ENCODE measurements at regions not wholly inside any gene's neighbourhood (a gene's known extent, or its start where the extent isn't known, plus 50 kb on each side); places are given as distances from the start of the nearest gene placed in this dataset.

- no peak for DNase-seq (ENCODE audit: low read depth)
- TF ChIP-seq CTCF (conservative IDR thresholded peaks at IDR 0.05; ENCODE audit: control insufficient read depth, insufficient read depth, low read depth, low read length) = no peak
- H3K4me3 ChIP-seq (ENCODE audit: control insufficient read depth, low read depth, low read length) = no peak overlapping the region
Observed at GRCh38 chr2:162963156-162963555, 124.6 kb upstream of the KCNH7 start.

GRCh38 chr2:162945785-162946184 is 107.2 kb upstream of the KCNH7 start:
- TF ChIP-seq CTCF (conservative IDR thresholded peaks at IDR 0.05; ENCODE audit: control insufficient read depth, insufficient read depth, low read depth, low read length) = no peak
- H3K4me3 ChIP-seq (ENCODE audit: control insufficient read depth, low read depth, low read length) = no peak overlapping the region
- no peak for DNase-seq (ENCODE audit: low read depth)

- no peak for DNase-seq (ENCODE audit: low read depth)
- H3K4me3 ChIP-seq (ENCODE audit: control insufficient read depth, low read depth, low read length) = no peak overlapping the region
- no peak for TF ChIP-seq CTCF (conservative IDR thresholded peaks at IDR 0.05; ENCODE audit: control insufficient read depth, insufficient read depth, low read depth, low read length)
Observed at GRCh38 chr2:162938387-162938786, 99.8 kb upstream of the KCNH7 start.

GRCh38 chr2:162934191-162934590 is 95.6 kb upstream of the KCNH7 start:
- no peak overlapping the region for H3K4me3 ChIP-seq (ENCODE audit: control insufficient read depth, low read depth, low read length)
- DNase-seq (ENCODE audit: low read depth) = peak; percentile 9
- no peak for TF ChIP-seq CTCF (conservative IDR thresholded peaks at IDR 0.05; ENCODE audit: control insufficient read depth, insufficient read depth, low read depth, low read length)

- TF ChIP-seq CTCF (conservative IDR thresholded peaks at IDR 0.05; ENCODE audit: control insufficient read depth, insufficient read depth, low read depth, low read length) = no peak
- H3K4me3 ChIP-seq (ENCODE audit: control insufficient read depth, low read depth, low read length) = no peak overlapping the region
- no peak for DNase-seq (ENCODE audit: low read depth)
Observed at GRCh38 chr2:162932416-162932815, 93.8 kb upstream of the KCNH7 start.

- no peak for TF ChIP-seq CTCF (conservative IDR thresholded peaks at IDR 0.05; ENCODE audit: control insufficient read depth, insufficient read depth, low read depth, low read length)
- no peak overlapping the region for H3K4me3 ChIP-seq (ENCODE audit: control insufficient read depth, low read depth, low read length)
- peak; percentile 5 for DNase-seq (ENCODE audit: low read depth)
Observed at GRCh38 chr2:162929571-162929970, 91.0 kb upstream of the KCNH7 start.

GRCh38 chr2:162928356-162928755 is 89.8 kb upstream of the KCNH7 start:
- peak; percentile 22 for DNase-seq (ENCODE audit: low read depth)
- no peak for TF ChIP-seq CTCF (conservative IDR thresholded peaks at IDR 0.05; ENCODE audit: control insufficient read depth, insufficient read depth, low read depth, low read length)

More at GRCh38 chr2:162928356-162928755, 89.8 kb upstream of the KCNH7 start:
- H3K4me3 ChIP-seq (ENCODE audit: control insufficient read depth, low read depth, low read length) = no peak overlapping the region

Measured in fibroblast of mammary gland (primary cell).